Activated naive CD4-positive, alpha-beta T cell treated with anti-CD3 and anti-CD28 coated beads for 36 hours (primary cell): ENCODE measurements at regions not wholly inside any gene's neighbourhood (a gene's known extent, or its start where the extent isn't known, plus 50 kb on each side); places are given as distances from the start of the nearest gene placed in this dataset.

ENCODE experiments used
- CTCF ChIA-PET: fragments of 350-600 bp; sonication (Branson Sonifier 250); formaldehyde crosslinking; loops from one replicate; lab custom pipeline; 2021; ENCODE audit warnings: antibody characterized with exemption; lab: Charles Lee
- DNase-seq: peaks from one replicate; pipeline ENCODE4 v3.0.0-alpha.2; 2020
- H3K27ac Mint-ChIP-seq: one replicate; pipeline ENCODE4 v1.8.0; 2021; ENCODE audit warnings: mild to moderate bottlenecking, mixed read lengths
- H3K27me3 Mint-ChIP-seq: one replicate; pipeline ENCODE4 v1.8.0; 2021; ENCODE audit warnings: low read depth, mixed read lengths
- H3K36me3 Mint-ChIP-seq: one replicate; pipeline ENCODE4 v1.8.0; 2021; ENCODE audit warnings: low read depth, mixed read lengths
- H3K4me1 Mint-ChIP-seq: one replicate; pipeline ENCODE4 v1.8.0; 2021; ENCODE audit warnings: low read depth, mixed read lengths
- H3K4me3 Mint-ChIP-seq: one replicate; pipeline ENCODE4 v1.8.0; 2021; ENCODE audit warnings: mild to moderate bottlenecking, moderate library complexity, mixed read lengths
- H3K9me3 Mint-ChIP-seq: one replicate; pipeline ENCODE4 v1.8.0; 2021; ENCODE audit warnings: mixed read lengths
- intact Hi-C: fragments of 100-400 bp; cut with micrococcal nuclease; formaldehyde crosslinking; loops from one replicate; pipeline ENCODE4 v1.15.1; 2023

GRCh38 chr12:42815068-42815467 is 225.5 kb upstream of the PRICKLE1 start:
- H3K4me1 Mint-ChIP-seq: no peaks in the 10 kb centered on the region
- no peaks in the 10 kb centered on the region for H3K36me3 Mint-ChIP-seq
- intact Hi-C loops: no loop called here
- H3K27me3 Mint-ChIP-seq: no peaks in the 10 kb centered on the region
- CTCF ChIA-PET: no interaction called here
- no peak overlapping the region for H3K27ac Mint-ChIP-seq
- no peaks in the 10 kb centered on the region for H3K9me3 Mint-ChIP-seq
- DNase-seq: no peak
- H3K4me3 Mint-ChIP-seq: no peak overlapping the region

- no peaks in the 10 kb centered on the region for H3K9me3 Mint-ChIP-seq
- no peaks in the 10 kb centered on the region for H3K4me1 Mint-ChIP-seq
- no peak for DNase-seq
- no peaks in the 10 kb centered on the region for H3K27me3 Mint-ChIP-seq
- H3K36me3 Mint-ChIP-seq: no peaks in the 10 kb centered on the region
- no peak overlapping the region for H3K4me3 Mint-ChIP-seq
- no peak overlapping the region for H3K27ac Mint-ChIP-seq
- CTCF ChIA-PET: no interaction called here
- intact Hi-C loops: no loop called here
Measured at GRCh38 chr12:42812871-42813270, 223.3 kb upstream of the PRICKLE1 start.

GRCh38 chr12:42812086-42812485 is 222.5 kb upstream of the PRICKLE1 start:
- H3K36me3 Mint-ChIP-seq: no peaks in the 10 kb centered on the region
- H3K27ac Mint-ChIP-seq: no peak overlapping the region
- H3K4me1 Mint-ChIP-seq: no peaks in the 10 kb centered on the region
- H3K9me3 Mint-ChIP-seq: no peaks in the 10 kb centered on the region
- intact Hi-C loops: no loop called here
- H3K27me3 Mint-ChIP-seq: no peaks in the 10 kb centered on the region
- no peak for DNase-seq
- CTCF ChIA-PET: no interaction called here
- no peak overlapping the region for H3K4me3 Mint-ChIP-seq

- Mint-ChIP-seq H3K36me3 (no peaks in the 10 kb centered on the region), H3K9me3 (no peaks in the 10 kb centered on the region), H3K4me3 (no peak overlapping the region), H3K4me1 (no peaks in the 10 kb centered on the region), H3K27ac (no peak overlapping the region), H3K27me3 (no peaks in the 10 kb centered on the region)
- CTCF ChIA-PET: no interaction called here
- DNase-seq: no peak
- intact Hi-C loops: no loop called here
Measured at GRCh38 chr12:42810006-42810405, 220.5 kb upstream of the PRICKLE1 start.

DNA sequence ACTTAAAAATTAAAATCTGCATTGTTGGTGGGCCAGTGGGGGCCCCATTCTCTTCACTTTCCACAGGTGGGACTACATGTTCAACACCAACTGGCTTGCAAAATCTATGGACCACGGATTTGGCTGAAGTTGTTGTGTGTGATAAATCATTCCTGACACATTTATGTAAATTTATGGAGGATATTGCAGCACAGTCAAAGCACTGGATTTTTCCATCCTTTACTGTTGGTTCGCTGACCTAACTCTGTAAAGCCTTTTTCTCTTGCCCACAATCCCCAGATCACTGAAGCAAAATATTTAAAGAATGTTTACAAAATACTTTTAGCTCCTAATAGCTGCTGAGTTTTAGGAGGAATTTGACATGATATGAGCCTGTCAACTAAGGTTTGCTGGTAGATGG is 219.7 kb upstream of the PRICKLE1 start:
- H3K4me3 Mint-ChIP-seq: no peak overlapping the region
- no peaks in the 10 kb centered on the region for H3K27me3 Mint-ChIP-seq
- H3K4me1 Mint-ChIP-seq: no peaks in the 10 kb centered on the region
- CTCF ChIA-PET: no interaction called here
- H3K9me3 Mint-ChIP-seq: no peaks in the 10 kb centered on the region
- DNase-seq: no peak
- H3K27ac Mint-ChIP-seq: no peak overlapping the region
- H3K36me3 Mint-ChIP-seq: no peaks in the 10 kb centered on the region
- intact Hi-C loops: no loop called here

DNA sequence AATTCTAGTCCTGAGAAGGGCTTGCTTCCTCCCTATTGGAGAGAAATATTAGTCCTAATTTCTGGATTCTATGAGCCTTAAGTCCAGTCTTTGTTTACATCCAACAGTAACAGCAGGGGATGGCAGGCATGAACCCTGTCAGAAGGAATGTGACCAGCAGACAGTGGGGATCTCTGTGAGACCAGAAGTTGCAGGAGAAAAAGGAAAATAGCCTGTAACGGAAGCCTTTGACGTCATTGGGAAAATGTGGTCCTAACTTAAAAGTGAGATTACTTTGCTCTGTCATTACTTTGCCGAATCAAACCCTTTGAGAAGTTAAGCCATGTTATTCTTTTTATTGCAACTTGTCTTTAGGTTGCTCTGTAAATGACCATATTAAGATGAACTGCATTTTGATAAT is 218.2 kb upstream of the PRICKLE1 start:
- no peak overlapping the region for H3K27ac Mint-ChIP-seq
- no peak overlapping the region for H3K4me3 Mint-ChIP-seq
- intact Hi-C loops: no loop called here
- no peaks in the 10 kb centered on the region for H3K4me1 Mint-ChIP-seq
- no peak for DNase-seq
- H3K27me3 Mint-ChIP-seq: no peaks in the 10 kb centered on the region
- no peaks in the 10 kb centered on the region for H3K36me3 Mint-ChIP-seq
- H3K9me3 Mint-ChIP-seq: no peaks in the 10 kb centered on the region
- CTCF ChIA-PET: no interaction called here

GRCh38 chr12:42807251-42807650 is 217.7 kb upstream of the PRICKLE1 start:
- intact Hi-C loops: no loop called here

GRCh38 chr12:42804928-42805327 is 215.4 kb upstream of the PRICKLE1 start:
- Mint-ChIP-seq H3K4me1 (no peaks in the 10 kb centered on the region), H3K9me3 (no peaks in the 10 kb centered on the region), H3K4me3 (no peak overlapping the region), H3K27ac (no peak overlapping the region), H3K27me3 (no peaks in the 10 kb centered on the region), H3K36me3 (no peaks in the 10 kb centered on the region)
- CTCF ChIA-PET: interaction anchor here (1.4 kb wide), 1 partner anchor 8 kb away, joined by 4 read pairs; no protein-coding TSS in a partner anchor
- DNase-seq: no peak
- intact Hi-C loops: no loop called here

More at GRCh38 chr12:42807251-42807650, 217.7 kb upstream of the PRICKLE1 start:
- Mint-ChIP-seq H3K4me1 (no peaks in the 10 kb centered on the region), H3K27me3 (no peaks in the 10 kb centered on the region), H3K36me3 (no peaks in the 10 kb centered on the region), H3K9me3 (no peaks in the 10 kb centered on the region), H3K27ac (no peak overlapping the region), H3K4me3 (no peak overlapping the region)
- no peak for DNase-seq
- CTCF ChIA-PET: no interaction called here

GRCh38 chr12:42802785-42803189 is 213.2 kb upstream of the PRICKLE1 start:
- CTCF ChIA-PET: no interaction called here
- H3K4me3 Mint-ChIP-seq: no peak overlapping the region
- H3K27ac Mint-ChIP-seq: no peak overlapping the region
- DNase-seq: no peak
- H3K27me3 Mint-ChIP-seq: no peaks in the 10 kb centered on the region
- no peaks in the 10 kb centered on the region for H3K4me1 Mint-ChIP-seq
- H3K9me3 Mint-ChIP-seq: no peaks in the 10 kb centered on the region
- no peaks in the 10 kb centered on the region for H3K36me3 Mint-ChIP-seq
- intact Hi-C loops: no loop called here

- Mint-ChIP-seq H3K27me3 (no peaks in the 10 kb centered on the region), H3K27ac (no peak overlapping the region), H3K4me3 (no peak overlapping the region), H3K4me1 (no peaks in the 10 kb centered on the region), H3K36me3 (no peaks in the 10 kb centered on the region), H3K9me3 (no peaks in the 10 kb centered on the region)
- CTCF ChIA-PET: no interaction called here
- DNase-seq: no peak
- intact Hi-C loops: no loop called here
Measured at GRCh38 chr12:42801271-42801670, 211.7 kb upstream of the PRICKLE1 start.

DNA sequence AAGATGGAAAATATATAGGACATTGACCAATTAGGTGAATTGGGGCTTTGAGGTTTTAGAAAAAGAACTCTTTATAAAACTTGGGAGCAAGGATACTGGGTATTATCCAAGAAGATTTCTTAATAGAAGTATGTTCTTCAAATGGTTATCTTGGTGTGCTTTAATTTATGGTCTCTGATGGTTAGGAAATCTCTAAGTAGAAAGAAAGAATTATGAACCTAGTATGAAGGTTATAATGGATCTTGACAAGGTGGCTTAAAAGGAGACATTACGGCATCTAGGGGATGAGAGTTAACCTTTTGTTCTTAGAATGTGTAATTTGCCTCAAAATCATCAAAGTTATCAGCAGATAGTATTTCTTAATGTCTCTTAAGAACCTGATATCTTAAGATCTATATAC is 210.4 kb upstream of the PRICKLE1 start:
- DNase-seq: no peak
- Mint-ChIP-seq H3K36me3 (no peaks in the 10 kb centered on the region), H3K9me3 (no peaks in the 10 kb centered on the region), H3K27ac (no peak overlapping the region), H3K27me3 (no peaks in the 10 kb centered on the region), H3K4me3 (no peak overlapping the region), H3K4me1 (no peaks in the 10 kb centered on the region)
- CTCF ChIA-PET: no interaction called here
- intact Hi-C loops: no loop called here

GRCh38 chr12:42798811-42799438 is 209.4 kb upstream of the PRICKLE1 start:
- intact Hi-C loops: no loop called here
- Mint-ChIP-seq H3K4me1 (no peaks in the 10 kb centered on the region), H3K4me3 (no peak overlapping the region), H3K9me3 (no peaks in the 10 kb centered on the region), H3K36me3 (no peaks in the 10 kb centered on the region), H3K27me3 (no peaks in the 10 kb centered on the region), H3K27ac (no peak overlapping the region)
- CTCF ChIA-PET: no interaction called here
- DNase-seq: no peak

GRCh38 chr12:42794806-42795205 is 205.3 kb upstream of the PRICKLE1 start:
- no peak for DNase-seq
- H3K4me1 Mint-ChIP-seq: no peaks in the 10 kb centered on the region
- intact Hi-C loops: no loop called here
- H3K4me3 Mint-ChIP-seq: no peak overlapping the region
- H3K36me3 Mint-ChIP-seq: no peaks in the 10 kb centered on the region
- no peaks in the 10 kb centered on the region for H3K9me3 Mint-ChIP-seq
- no peak overlapping the region for H3K27ac Mint-ChIP-seq
- CTCF ChIA-PET: no interaction called here
- no peaks in the 10 kb centered on the region for H3K27me3 Mint-ChIP-seq
